GM18907 (cell line): ENCODE measurements at regions not wholly inside any gene's neighbourhood (a gene's known extent, or its start where the extent isn't known, plus 50 kb on each side); places are given as distances from the start of the nearest gene placed in this dataset.

Source experiments
- ATAC-seq: cut with Tn5 transposase; IDR thresholded peaks from one replicate; pipeline ENCODE4 v1.9.1; 2021; ENCODE audit warnings: mild to moderate bottlenecking, moderate library complexity; ENCODE audit not compliant: unreplicated experiment

- no peak for ATAC-seq
Observed at GRCh38 chr2:192245329-192245728, 50.6 kb upstream of the TMEFF2 start.
